GM21528 (cell line): ENCODE measurements at regions not wholly inside any gene's neighbourhood (a gene's known extent, or its start where the extent isn't known, plus 50 kb on each side); places are given as distances from the start of the nearest gene placed in this dataset.
A peak's percentile ranks its signal among the peaks of the same experiment; 100 is the strongest.
"Not testable (repeated sequence)": the region's sequence is repeated elsewhere in the genome, so short reads cannot be mapped to it uniquely, and the experiment has no call there.

ENCODE experiments used
- ATAC-seq: cut with Tn5 transposase; IDR thresholded peaks from one replicate; pipeline ENCODE4 v1.9.1; 2021; ENCODE audit warnings: mild to moderate bottlenecking, moderate library complexity; ENCODE audit not compliant: unreplicated experiment, low FRiP score

DNA sequence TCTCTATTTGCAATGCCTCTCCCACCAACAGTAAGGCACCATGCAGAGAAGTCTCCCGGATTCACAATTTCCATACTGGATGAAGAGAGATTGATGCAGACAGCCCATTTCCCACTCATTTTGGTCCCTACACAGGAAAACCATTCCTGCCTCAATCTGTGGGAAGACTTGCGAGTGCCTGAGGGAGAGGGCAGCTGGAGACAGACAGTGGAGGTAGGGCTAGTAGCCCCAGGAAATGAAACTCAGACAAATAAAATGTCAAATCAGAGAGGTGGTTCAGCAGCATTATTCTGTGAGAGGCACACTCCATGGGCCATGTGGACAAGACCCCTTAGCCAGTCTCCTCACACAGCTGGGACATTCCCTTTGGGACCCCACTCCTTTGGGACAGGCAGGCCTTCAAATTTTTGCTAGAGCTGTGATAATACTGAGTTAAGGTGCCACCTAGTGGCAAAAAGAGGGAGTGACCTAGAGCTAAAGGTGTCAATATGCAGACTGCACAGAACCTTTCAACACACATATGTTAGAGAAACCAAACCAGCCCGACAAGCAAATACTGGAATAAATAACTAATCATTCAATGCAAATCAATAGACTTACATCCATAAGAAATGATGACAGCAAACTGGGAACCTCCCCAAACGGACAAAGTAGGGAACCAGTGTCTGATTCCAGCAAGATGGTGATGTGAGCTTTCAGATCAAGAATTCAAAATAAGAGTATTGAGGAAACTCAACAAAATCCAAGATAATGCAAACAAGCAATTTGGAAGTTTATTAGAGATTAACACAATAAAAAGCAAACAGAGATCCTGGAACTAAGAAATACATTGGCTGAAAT lies 1865.3 kb upstream of the AGA start:
- peak; percentile 94 for ATAC-seq

DNA sequence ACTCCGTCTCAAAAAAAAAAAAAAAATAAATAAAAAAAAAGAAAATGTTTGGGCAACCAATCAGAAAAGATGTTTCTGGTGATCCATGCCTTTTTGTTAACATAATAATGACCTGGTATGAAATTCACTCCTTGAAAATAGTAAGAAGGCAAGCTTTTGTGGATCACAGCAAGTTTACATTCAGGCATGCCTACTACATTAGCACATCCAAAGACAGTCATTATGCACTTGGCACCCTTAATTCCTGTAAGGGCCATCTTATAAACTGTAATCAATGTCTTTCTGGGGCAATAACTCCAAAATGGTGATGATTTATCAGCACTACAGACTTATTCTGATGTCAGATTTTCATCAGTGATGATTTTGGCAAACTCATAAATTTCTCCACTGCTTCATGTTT lies 1871.6 kb upstream of the AGA start:
- ATAC-seq = no peak

DNA sequence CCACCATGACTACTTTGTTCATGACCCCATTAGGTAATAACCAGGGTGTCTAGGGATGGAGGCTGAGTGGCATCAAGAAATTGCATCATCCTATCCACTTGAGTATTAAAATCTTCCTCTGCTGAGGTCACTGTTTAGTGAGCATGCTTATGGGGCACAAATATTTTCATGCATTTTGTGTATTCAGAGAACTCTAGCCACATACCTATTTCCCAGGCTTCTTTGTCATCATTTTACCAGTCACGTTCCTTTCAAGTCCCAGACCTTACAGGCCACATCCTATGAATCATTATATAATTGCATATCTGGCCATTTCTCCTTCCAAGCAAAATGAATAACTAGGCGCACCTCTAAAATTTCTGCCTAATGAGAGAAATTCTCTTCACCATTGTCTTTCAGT lies 1882.9 kb upstream of the AGA start:
- ATAC-seq = no peak

DNA sequence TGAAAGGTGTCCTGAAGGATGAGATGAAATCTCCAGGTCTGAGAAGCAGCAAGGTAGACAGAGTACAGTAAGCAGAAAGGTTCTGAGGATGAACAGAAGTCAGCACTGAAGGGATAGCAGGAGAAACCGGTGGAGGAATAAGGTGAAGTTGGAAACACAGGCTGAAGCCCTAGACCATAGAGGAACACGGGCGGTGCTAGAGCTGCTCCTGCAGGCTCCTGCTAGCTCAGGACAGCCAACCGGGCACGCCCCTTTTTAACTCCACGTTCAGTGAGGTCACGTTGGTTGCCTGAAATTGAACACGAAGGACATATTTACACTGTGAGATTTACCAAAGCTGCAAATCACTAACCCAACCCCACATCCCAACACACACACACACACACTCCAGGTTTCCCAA lies 1886.4 kb upstream of the AGA start:
- no peak for ATAC-seq

DNA sequence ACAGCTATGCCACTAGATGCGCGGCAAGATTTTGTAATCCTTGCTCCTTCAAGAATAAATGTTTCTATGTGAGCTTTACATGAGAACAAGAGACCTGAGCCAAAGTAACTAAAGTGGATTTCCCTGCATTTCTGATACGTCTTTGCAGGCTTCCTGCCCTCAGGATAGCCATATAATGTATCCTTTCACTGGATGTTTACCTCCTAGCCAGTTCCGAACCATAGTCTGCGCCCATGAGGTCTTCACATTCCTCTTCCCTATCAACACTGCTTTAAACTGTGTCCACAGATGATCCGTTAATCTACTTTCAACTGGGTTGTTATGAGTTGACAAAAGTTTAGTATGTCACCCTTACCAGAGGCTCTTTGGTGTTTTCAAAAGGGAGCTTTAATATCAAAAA lies 1889.1 kb upstream of the AGA start:
- ATAC-seq = no peak

DNA sequence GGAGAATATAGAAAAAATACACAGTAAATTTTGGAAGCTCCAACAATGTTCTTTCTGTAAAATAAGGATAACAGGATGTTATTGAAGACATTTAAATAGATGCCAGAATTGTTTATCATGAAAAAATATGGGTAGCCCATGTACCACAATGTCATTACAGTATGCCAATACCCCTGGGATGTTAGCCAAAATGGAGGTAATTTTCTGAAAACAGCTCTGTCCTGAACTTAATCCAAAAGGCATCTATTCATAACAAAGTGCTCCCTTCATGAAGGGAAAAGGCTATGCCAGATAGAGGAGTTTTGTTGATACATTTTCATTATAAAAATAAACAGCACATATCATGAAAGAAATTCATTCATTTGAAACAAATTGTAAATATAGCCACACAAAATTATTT lies 1902.6 kb upstream of the AGA start:
- ATAC-seq = no peak

DNA sequence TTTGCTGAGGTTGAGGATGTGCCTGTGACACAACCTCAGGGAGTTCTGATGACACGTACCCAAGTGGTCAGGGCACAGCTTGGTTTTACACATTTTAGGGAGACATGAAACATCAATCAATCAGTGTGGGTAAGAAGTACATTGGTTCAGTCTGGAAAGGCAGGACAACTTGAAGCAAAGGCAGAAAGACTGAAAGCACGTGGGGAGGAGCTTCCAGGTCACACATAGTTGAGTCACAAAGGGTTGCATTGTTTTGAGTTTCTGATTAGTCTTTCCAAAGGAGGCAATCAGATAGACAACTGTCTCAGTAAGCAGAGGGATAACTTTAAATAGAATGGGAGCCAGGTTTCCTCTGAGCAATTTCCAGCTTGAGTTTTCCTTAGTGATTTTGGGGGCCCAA lies 1910.0 kb upstream of the AGA start:
- ATAC-seq = no peak

DNA sequence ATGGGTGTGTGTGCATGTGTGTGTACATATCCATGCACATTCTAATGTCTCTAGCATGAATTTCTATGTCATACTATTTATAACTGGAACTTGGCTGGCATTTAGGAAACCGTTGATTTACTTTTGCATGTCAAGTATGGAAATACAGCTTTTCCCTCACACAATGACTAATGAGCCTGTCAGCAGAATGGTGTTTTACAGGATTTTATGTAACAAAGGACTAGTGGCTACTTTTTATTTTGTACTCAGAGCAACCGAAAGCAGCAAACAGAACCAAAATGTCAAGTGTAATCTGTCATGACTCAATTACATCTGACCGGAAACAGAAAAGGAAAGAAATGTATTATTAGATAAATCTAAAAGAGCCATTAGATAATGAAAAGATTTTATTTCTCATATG lies 1911.5 kb upstream of the AGA start:
- ATAC-seq = no peak

DNA sequence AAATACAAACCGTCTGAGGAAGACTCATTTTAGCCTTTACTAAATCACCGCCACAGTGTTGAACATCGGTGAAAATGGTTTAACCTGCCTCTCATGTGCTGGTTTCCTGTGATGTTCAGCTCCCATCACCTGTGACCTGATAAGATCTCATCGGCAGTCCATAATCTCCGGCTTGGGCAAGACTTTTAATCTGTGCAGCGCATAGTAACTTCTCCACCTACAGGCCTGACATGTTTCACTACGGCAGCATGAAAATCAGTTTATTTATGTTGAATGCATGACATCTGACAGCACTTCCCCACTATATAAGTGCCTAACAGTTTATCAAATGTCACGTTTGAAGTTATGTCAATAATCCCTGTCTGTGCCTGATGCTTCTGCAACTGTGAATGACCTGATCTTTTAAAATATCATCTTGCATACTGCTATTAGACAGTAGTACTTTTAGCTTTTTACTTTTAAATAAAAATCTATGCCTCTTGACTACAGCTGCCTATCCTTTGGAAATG lies 1919.8 kb upstream of the AGA start:
- no peak for ATAC-seq

DNA sequence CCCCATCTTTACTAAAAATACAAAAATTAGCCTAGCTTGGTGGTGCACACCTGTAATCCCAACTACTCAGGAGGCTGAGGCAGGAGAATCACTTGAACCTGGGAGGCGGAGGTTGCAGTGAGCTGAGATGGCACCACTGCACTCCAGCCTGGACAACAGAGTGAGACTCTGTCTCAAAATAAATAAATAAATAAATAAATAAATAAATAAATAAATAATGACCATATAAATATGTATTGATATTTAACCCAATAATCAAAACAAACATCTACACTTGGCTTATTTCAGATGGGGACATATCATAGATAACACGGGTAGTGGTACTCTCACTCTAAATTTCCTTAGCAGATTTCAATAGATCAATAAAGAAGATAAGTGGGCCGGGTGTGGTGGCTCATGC lies 1923.7 kb upstream of the AGA start:
- ATAC-seq = not testable (repeated sequence)

DNA sequence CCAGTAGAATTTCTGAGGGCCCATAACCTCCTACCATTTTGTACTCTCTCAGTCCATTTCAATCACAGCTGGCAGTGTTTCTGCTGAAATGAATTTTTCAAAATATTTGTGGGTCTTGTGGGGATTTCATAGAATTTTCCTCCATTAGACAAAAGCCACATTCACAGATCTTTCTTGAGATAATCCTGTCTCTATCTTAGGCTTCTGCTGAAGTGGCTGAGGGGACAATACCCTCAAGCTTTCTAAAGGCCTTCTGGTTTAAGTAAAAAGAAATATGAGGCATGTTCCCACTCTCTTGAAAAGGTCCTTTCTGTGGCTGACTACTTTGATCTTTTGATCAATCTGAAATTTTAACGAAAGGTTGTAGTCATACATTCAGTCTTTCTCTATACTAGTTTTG lies 1930.0 kb upstream of the AGA start:
- ATAC-seq = no peak

DNA sequence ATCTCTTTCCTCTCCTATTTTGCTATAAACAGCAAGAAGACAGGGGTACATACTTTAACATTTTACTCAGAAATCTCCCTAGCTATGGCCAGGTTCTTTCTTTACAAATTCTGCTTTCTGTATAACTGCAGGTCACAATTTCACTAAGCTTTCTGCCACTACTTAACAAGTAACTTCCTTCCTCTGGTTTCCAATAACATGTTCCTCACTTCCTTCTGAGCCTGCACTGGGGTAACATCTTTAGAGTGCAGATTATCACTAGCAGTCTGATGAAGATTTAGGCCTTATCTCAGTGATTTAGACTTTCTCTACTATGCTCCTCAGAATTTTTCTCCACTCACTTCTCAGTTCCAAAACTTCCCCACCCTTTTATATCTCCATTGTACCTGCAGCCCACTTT lies 1930.5 kb upstream of the AGA start:
- ATAC-seq = no peak

DNA sequence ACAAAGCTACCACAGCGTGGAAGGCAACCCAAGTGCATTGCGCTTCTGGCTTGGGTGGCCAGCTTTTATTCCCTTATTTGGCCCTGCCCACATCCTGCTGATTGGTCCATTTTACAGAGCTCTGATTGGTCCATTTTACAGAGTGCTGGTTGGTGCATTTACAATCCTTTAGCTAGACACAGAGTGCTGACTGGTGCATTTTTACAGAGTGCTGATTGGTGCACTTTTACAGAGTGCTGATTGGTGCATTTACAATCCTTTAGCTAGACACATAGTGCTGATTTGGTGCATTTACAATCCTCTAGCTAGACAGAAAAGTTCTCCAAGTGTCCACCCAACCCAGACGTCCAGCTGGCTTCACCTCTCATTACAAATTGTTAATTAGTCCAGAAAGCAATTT lies 1936.6 kb upstream of the AGA start:
- ATAC-seq = not testable (repeated sequence)

DNA sequence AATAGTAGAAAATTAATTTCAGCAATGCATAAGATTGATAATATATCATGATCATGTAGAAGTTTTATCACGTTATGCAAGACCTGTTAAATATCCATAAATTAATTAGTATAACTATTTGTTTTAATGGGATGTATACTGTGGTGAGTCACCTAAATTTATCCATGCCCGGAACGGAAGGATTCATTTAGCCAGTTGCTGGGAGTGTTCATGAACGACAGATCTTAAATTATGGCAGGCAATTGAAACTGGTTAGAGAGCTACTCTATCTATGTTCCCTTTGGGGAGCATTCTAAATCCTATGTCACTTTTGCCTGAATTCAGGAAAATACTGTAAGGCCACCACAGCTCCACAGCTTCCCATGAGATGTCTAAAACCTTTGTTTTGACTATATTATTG lies 1950.5 kb upstream of the AGA start:
- ATAC-seq = no peak

DNA sequence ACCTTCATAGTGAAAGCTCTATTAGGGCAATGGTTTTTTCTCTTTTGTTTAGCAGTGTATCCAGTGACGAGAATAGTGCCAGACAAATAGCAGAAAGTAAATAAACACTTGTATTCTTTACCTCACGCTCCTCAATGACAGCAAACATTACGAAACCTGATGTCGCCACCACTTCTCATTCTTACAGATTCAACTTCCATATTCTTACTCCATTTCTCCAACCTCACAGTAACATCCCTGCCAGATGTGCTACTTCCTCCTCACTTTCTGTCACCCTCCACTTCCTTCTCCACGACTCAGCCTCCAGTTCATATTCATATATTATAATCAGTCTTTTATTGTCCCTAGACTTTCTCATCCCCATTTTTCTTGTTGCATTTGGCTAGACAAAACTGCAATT lies 1956.2 kb upstream of the AGA start:
- no peak for ATAC-seq

DNA sequence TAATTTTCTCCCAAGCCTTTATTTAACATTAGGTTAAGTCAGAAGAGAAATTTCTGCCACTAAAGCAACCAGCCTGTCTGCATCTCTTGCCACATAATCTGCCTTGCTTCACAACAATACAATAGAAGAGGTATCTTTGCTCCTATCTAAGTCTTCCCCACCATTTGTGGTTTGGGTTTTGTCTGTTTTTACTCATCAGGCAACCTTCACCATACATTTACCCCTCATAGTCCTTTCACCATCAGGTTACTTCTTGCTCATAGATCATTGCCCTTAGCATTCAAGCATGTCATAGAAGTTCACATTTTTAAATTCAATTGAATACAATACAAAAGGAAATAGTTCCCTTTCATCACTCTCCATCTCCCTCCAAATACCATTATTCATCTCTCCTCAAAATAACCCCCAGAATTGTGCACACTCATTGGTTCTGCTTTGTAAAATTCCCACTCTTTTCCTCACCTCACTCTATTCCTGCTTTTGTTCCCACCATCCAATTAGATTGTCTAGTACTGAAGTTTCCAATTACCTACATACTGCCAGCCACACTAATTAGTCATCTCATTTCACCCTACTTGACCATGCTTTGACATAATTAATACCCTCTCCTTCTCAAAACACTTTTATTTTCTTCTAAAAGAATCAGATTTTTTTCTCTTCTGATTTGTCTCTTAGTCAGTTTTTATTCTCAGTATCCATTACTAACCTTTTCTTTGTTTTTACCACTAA lies 1957.0 kb upstream of the AGA start:
- no peak for ATAC-seq

DNA sequence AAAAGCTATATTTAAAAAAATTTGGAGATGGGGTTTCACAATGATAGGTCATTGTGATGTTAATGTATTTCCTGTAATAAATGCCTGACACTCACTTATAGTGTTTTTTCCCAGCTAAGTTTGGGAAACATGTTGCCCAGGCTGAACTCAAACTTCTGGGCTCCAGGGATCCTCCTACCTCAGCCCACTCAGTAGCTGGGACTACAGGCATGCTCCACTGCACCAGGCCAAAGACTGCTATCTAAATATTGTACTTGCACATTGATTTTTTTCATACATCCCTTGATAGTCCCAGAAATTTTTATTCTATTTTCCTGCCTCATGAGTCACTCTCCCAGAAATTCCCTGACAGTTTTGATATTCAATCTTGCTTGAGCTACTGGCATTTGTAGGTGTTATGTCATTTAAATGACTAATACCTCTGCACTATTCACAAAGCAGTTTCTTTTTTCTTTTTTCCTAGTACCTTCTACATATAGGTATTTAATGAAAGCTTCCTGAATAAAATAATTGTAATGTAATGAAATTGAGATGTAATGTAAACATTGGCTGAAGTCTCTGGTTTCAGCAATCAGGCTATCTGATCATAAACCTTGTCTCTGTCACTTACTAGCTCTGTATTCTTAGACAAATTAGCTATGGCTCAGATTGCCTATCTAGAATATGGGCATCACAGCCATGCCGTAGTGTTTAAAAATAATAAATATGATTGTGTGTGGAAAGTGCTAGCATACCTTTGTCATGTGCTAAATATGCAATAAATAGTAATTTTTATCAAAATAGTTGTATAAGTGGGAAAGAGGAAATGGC lies 1973.0 kb upstream of the AGA start:
- ATAC-seq = no peak

DNA sequence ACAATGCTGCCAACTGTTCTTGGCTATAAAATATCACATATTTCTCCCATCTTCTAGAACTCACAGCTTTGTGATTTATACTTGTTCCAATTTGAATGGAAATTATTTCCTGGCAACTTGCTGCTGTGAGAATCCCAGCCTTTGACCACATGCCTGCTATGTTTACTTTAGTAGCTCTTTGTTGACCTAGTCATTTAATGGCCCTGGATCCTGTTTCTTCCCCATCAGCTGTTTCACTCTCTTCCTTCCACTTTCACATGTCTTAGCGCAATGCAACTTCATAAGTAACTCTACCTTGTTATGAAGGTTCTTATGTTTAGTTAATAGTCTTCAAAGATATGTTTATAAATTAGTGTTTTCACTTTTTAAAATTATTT lies 1973.6 kb upstream of the AGA start:
- ATAC-seq = no peak

DNA sequence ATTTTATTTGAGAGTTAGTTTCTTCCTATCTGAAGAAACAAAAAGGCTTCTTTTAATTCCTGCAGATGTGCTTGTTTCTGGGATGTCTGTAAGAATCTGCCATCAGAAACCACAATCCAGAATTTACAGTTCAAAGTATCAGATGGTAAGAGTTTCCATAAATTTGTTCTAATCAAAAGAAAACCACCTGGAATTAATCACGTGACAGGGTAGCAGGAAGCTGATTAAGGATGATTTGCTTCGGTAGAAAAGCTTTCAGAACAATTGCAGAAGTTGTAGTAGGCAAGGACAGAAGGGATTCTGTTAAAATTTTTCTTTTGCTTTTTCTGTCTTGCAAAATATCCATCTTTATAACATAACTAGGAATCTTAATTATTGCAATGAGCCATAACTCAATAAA lies 1975.1 kb upstream of the AGA start:
- no peak for ATAC-seq

DNA sequence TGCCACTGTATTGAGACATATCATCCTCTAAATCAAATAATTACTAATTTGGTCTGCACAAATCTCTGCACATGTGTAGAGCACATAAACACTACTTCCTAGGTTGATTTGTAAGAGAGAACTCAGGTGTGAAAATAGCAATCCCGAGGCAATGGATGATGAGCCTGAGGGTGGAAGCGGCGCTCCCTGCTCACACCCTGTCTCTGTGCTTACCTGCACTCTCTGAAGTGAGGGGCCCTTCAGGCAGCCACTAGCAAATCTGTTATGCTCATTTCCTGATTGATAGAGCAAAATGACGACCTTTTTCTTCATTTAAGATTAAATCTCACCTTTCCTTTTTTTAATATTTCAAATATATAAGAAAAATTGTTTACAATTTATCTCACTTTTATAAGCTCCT lies 1995.7 kb upstream of the AGA start:
- no peak for ATAC-seq

DNA sequence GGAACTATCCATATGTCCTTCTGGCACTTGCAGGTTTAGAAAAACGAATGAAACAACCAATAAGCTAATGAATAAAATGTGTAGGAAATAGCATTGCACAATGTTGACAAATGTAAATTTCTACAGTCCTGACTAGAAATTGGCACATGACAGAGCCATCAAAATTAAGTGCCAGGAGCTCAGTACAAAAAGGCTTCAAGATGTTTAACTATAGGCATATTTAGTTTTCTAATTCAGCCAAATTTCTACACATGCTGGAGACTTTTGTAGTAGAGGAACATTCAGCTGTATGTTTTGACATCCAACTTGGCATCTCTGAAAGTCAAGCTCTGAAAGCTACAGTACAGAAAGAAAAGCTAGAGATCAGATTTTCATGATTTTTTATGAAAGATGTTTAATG lies 1999.4 kb upstream of the AGA start:
- no peak for ATAC-seq
